HCT116 (cell line): ENCODE measurements at regions not wholly inside any gene's neighbourhood (a gene's known extent, or its start where the extent isn't known, plus 50 kb on each side); places are given as distances from the start of the nearest gene placed in this dataset.

Source experiments
- ATAC-seq: fragments of 200-7000 bp; cut with Tn5 transposase; 2 replicates; pipeline ENCODE4 v1.9.1; 2020; ENCODE audit warnings: mild to moderate bottlenecking, moderate library complexity
- BruUV-seq: library from RNA; stranded (reverse); fragments of 400-500 nt; replicated peaks from 2 replicates; lab custom pipeline; 2021; lab: Mats Ljungman, UMichigan
- CTCF ChIA-PET: fragments of 300-600 bp; sonication (Branson Sonifier 250); formaldehyde crosslinking; loops from one replicate; lab custom pipeline; 2021; ENCODE audit warnings: antibody characterized with exemption; lab: Charles Lee
- POLR2A ChIA-PET: fragments of 300-600, 350-600 bp; sonication (Branson Sonifier 250); formaldehyde crosslinking; loops from one replicate; lab custom pipeline; 2021; ENCODE audit warnings: antibody characterized with exemption; lab: Charles Lee
- RAD21 ChIA-PET, 2 experiments: fragments of 300-600 bp; sonication (Branson Sonifier 250); formaldehyde crosslinking; loops; one replicate each; lab custom pipeline; 2023; ENCODE audit warnings: low total read pairs in 2 of 2; ENCODE audit not compliant: uncharacterized antibody in 2 of 2, unreplicated experiment in 2 of 2, low non-redundant PET in 1 of 2; lab: Charles Lee
- DNase-seq: peaks from one replicate; pipeline ENCODE4 v3.0.0-alpha.2; 2010; ENCODE audit warnings: low read depth, low spot score
- H2AFZ ChIP-seq: fragments of 200-600 bp; shearing (Covaris generic), sonication (generic); 2 replicates; pipeline ENCODE4 v1.6.1; 2017; ENCODE audit warnings: low read depth, mixed run types, mixed read lengths, antibody characterized with exemption, low read length; ENCODE audit not compliant: poor library complexity, severe bottlenecking
- H3K27ac ChIP-seq: 2 replicates; pipeline ENCODE4 v1.5.1; 2012; ENCODE audit warnings: low read depth, low read length
- H3K27me3 ChIP-seq: fragments of 200-600 bp; sonication (generic); 2 replicates; pipeline ENCODE4 v1.6.1; 2016; ENCODE audit warnings: mixed run types, low read length, mixed read lengths; ENCODE audit not compliant: insufficient read depth
- H3K36me3 ChIP-seq, 2 experiments: fragments of 200-500 bp in 1 of 2; fragments of 200-600 bp in 1 of 2; sonication (Bioruptor generic) in 1 of 2; sonication (generic) in 1 of 2; 2 replicates each; pipeline versions ENCODE4 v1.5.1 to v1.6.1; 2014 to 2016; ENCODE audit warnings: low read length in 2 of 2, inconsistent platforms in 1 of 2, mixed read lengths in 1 of 2, mixed run types in 1 of 2; ENCODE audit not compliant: insufficient read depth in 2 of 2, control insufficient read depth in 1 of 2
- H3K4me1 ChIP-seq, 2 experiments: fragments of 200-600 bp in 1 of 2; sonication (generic) in 1 of 2; 2 replicates each; pipeline versions ENCODE4 v1.5.1 to v1.6.1; 2012 to 2017; ENCODE audit warnings: low read length in 2 of 2, inconsistent platforms in 1 of 2, mild to moderate bottlenecking in 1 of 2, mixed read lengths in 1 of 2, mixed run types in 1 of 2, moderate library complexity in 1 of 2; ENCODE audit not compliant: insufficient read depth in 2 of 2, control insufficient read depth in 1 of 2
- H3K4me2 ChIP-seq: fragments of 200-600 bp; sonication (generic); 2 replicates; pipeline ENCODE4 v1.6.1; 2017; ENCODE audit warnings: mixed run types, low read length, mixed read lengths
- H3K4me3 ChIP-seq, 2 experiments: fragments of 200-600 bp in 1 of 2; sonication (generic) in 1 of 2; replicated peaks in 1 of 2; 2 replicates each; pipeline ENCODE4 v1.5.1; 2011 to 2016; ENCODE audit warnings: low read length in 2 of 2, control low read depth in 1 of 2, low read depth in 1 of 2, mild to moderate bottlenecking in 1 of 2, mixed read lengths in 1 of 2, mixed run types in 1 of 2
- H3K79me2 ChIP-seq: fragments of 200-600 bp; sonication (generic); 2 replicates; pipeline ENCODE4 v1.6.1; 2017; ENCODE audit warnings: mild to moderate bottlenecking, mixed run types, low read length, moderate library complexity, mixed read lengths; ENCODE audit not compliant: insufficient read depth
- H3K9ac ChIP-seq: fragments of 200-600 bp; sonication (generic); 2 replicates; pipeline ENCODE4 v1.6.1; 2016; ENCODE audit warnings: low read length, mixed read lengths
- H3K9me2 ChIP-seq: fragments of 200-600 bp; sonication (generic), shearing (Covaris generic); 2 replicates; pipeline ENCODE4 v1.6.1; 2017; ENCODE audit warnings: mixed run types, mild to moderate bottlenecking, moderate library complexity; ENCODE audit not compliant: insufficient read depth
- H3K9me3 ChIP-seq, 2 experiments: fragments of 200-500 bp in 1 of 2; fragments of 200-600 bp in 1 of 2; sonication (Bioruptor generic) in 1 of 2; sonication (generic) in 1 of 2; 2 replicates each; pipeline ENCODE4 v1.6.1; 2014 to 2017; ENCODE audit warnings: low read length in 2 of 2, mixed read lengths in 2 of 2, inconsistent platforms in 1 of 2, low read depth in 1 of 2, mild to moderate bottlenecking in 1 of 2, mixed run types in 1 of 2, moderate library complexity in 1 of 2; ENCODE audit not compliant: control insufficient read depth in 1 of 2, insufficient read depth in 1 of 2
- H4K20me1 ChIP-seq: fragments of 200-600 bp; sonication (generic), shearing (Covaris generic); 2 replicates; pipeline ENCODE4 v1.6.1; 2017; ENCODE audit warnings: mixed run types, mild to moderate bottlenecking, moderate library complexity; ENCODE audit not compliant: insufficient read depth
- CBX3 ChIP-seq: IDR thresholded peaks from 2 replicates; pipeline ENCODE4 v1.6.1; 2012; ENCODE audit warnings: low read depth
- CEBPB ChIP-seq: IDR thresholded peaks from 2 replicates; pipeline ENCODE4 v1.6.1; 2012; ENCODE audit warnings: low read depth
- CTCF ChIP-seq, 3 experiments: fragments of 200-600 bp in 1 of 3; sonication (generic) in 1 of 3; IDR thresholded peaks in 2 of 3; conservative IDR thresholded peaks in 1 of 3; 2 replicates each; pipeline ENCODE4 v1.5.1; 2012 to 2017; ENCODE audit warnings: low read depth in 2 of 3, low read length in 2 of 3, antibody characterized with exemption in 1 of 3, borderline replicate concordance in 1 of 3, control low read depth in 1 of 3, mild to moderate bottlenecking in 1 of 3, mixed read lengths in 1 of 3, mixed run types in 1 of 3, moderate library complexity in 1 of 3; ENCODE audit not compliant: insufficient read depth in 1 of 3
- ELF1 ChIP-seq: IDR thresholded peaks from 2 replicates; pipeline ENCODE4 v1.6.1; 2012; ENCODE audit warnings: low read depth, borderline replicate concordance
- EZH2 ChIP-seq: fragments of 200-600 bp; sonication (generic); IDR thresholded peaks from 2 replicates; pipeline ENCODE4 v1.6.1; 2017; ENCODE audit warnings: antibody characterized with exemption, mixed run types
- EZH2phosphoT487 ChIP-seq: fragments of 200-600 bp; IDR thresholded peaks from 2 replicates; pipeline ENCODE4 v1.6.1; 2018; ENCODE audit warnings: antibody characterized with exemption, borderline replicate concordance
- RAD21 ChIP-seq: IDR thresholded peaks from 2 replicates; pipeline ENCODE4 v1.6.1; 2012; ENCODE audit warnings: low read depth, mild to moderate bottlenecking
- SIN3A ChIP-seq: IDR thresholded peaks from 2 replicates; pipeline ENCODE4 v1.6.1; 2012; ENCODE audit warnings: low read depth
- SP1 ChIP-seq: IDR thresholded peaks from 2 replicates; pipeline ENCODE4 v1.6.1; 2012; ENCODE audit warnings: low read depth
- SRF ChIP-seq: IDR thresholded peaks from 2 replicates; pipeline ENCODE4 v1.6.1; 2012; ENCODE audit warnings: low read depth
- YY1 ChIP-seq: IDR thresholded peaks from 2 replicates; pipeline ENCODE4 v1.6.1; 2011; ENCODE audit warnings: low read length, low read depth, moderate library complexity, mild to moderate bottlenecking; ENCODE audit not compliant: insufficient replicate concordance; ENCODE audit errors: extremely low read depth
- ZBTB33 ChIP-seq: IDR thresholded peaks from 2 replicates; pipeline ENCODE4 v1.6.1; 2011; ENCODE audit warnings: mild to moderate bottlenecking, low read length, moderate library complexity; ENCODE audit not compliant: insufficient replicate concordance; ENCODE audit errors: extremely low read depth
- ZFX ChIP-seq: fragments of 450-650 bp; IDR thresholded peaks from 2 replicates; pipeline ENCODE4 v1.6.1; 2017
- ZNF274 ChIP-seq: fragments of 200-500 bp; sonication (Bioruptor generic); IDR thresholded peaks from 2 replicates; pipeline ENCODE4 v1.6.1; 2014; ENCODE audit warnings: mild to moderate bottlenecking, low read depth, low read length, inconsistent platforms
- intact Hi-C: fragments of 100-400 bp; cut with micrococcal nuclease; formaldehyde crosslinking; loops from 2 replicates; pipeline ENCODE4 v1.10.0; 2022
- TF ChIP-seq, protein P1 (sequence below): IDR thresholded peaks from 2 replicates; pipeline ENCODE4 v1.6.1; 2012
- TF ChIP-seq, protein P2 (sequence below): IDR thresholded peaks from 2 replicates; pipeline ENCODE4 v1.6.1; 2012; ENCODE audit warnings: low read depth

DNA sequence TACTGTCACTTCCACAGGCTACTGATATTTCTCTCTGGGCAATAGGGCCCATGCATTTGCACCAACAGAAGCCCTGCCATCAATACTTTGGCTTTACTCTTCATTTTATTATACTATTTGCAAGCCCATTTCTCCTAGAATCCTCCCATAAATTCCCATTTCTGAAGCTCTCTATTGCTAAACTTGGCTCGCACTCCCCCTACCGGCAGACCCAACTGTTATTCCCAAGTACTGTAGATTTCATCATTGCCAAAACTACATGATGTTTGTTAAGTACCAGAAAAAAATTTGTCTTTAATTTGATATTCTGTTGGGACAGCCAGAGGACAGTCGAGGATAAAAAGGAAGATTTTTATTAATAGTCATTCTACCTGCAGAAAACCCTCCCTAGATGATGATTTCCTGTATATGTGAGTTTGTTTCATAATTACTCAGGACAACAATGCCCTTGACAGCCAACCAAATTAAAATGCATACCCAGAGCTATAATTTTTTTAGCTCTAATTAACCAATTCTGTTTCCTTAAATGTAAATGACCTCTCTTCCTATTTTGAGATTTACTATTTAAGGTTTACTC is 298.6 kb downstream of the REEP3 start:
- Histone ChIP-seq H3K79me2 (no peaks in the 10 kb centered on the region), H4K20me1 (no peaks in the 10 kb centered on the region), H3K4me1 (no peaks in the 10 kb centered on the region), H3K4me2 (no peak overlapping the region), H3K4me3 (no peak overlapping the region), H3K9me2 (no peaks in the 10 kb centered on the region), H3K36me3 (no peaks in the 10 kb centered on the region), H3K27ac (no peak overlapping the region), H3K9ac (no peak overlapping the region), H2AFZ (no peak overlapping the region), H3K9me3 (peaks cover 0 to 9% of the 10 kb centered on the region in 2 experiments; a peak in 2 of 4 replicates), H3K27me3 (no peaks in the 10 kb centered on the region)
- ChIA-PET RAD21 (interaction anchor here in 1 of 2 experiments (1.0 kb wide), 1 partner anchor 100 kb away, joined by 5 read pairs; no protein-coding TSS in a partner anchor), POLR2A (no interaction called here), CTCF (interaction anchor here (0.6 to 1.8 kb wide), 12 partner anchors 9 to 653 kb away, joined by 3 to 14 read pairs (median 5); no protein-coding TSS in a partner anchor)
- DNase-seq, result peak; percentile 59
- BruUV-seq, result no TSS peak
- intact Hi-C loops, result no loop called here
- TF ChIP-seq, protein P1, sequence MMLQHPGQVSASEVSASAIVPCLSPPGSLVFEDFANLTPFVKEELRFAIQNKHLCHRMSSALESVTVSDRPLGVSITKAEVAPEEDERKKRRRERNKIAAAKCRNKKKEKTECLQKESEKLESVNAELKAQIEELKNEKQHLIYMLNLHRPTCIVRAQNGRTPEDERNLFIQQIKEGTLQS, result no peak
- no peak for TF ChIP-seq EZH2phosphoT487
- TF ChIP-seq RAD21, result peak; percentile 65
- no peak for TF ChIP-seq SIN3A
- peak; percentile 68 for TF ChIP-seq CEBPB
- no peak for TF ChIP-seq SRF
- TF ChIP-seq, protein P2, sequence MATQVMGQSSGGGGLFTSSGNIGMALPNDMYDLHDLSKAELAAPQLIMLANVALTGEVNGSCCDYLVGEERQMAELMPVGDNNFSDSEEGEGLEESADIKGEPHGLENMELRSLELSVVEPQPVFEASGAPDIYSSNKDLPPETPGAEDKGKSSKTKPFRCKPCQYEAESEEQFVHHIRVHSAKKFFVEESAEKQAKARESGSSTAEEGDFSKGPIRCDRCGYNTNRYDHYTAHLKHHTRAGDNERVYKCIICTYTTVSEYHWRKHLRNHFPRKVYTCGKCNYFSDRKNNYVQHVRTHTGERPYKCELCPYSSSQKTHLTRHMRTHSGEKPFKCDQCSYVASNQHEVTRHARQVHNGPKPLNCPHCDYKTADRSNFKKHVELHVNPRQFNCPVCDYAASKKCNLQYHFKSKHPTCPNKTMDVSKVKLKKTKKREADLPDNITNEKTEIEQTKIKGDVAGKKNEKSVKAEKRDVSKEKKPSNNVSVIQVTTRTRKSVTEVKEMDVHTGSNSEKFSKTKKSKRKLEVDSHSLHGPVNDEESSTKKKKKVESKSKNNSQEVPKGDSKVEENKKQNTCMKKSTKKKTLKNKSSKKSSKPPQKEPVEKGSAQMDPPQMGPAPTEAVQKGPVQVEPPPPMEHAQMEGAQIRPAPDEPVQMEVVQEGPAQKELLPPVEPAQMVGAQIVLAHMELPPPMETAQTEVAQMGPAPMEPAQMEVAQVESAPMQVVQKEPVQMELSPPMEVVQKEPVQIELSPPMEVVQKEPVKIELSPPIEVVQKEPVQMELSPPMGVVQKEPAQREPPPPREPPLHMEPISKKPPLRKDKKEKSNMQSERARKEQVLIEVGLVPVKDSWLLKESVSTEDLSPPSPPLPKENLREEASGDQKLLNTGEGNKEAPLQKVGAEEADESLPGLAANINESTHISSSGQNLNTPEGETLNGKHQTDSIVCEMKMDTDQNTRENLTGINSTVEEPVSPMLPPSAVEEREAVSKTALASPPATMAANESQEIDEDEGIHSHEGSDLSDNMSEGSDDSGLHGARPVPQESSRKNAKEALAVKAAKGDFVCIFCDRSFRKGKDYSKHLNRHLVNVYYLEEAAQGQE, result no peak
- TF ChIP-seq CTCF (IDR thresholded peaks at IDR 0.05 in 2 of 3, conservative IDR thresholded peaks at IDR 0.05 in 1 of 3; ENCODE audit: borderline replicate concordance in 1 of 3, insufficient read depth in 1 of 3, low read depth in 2 of 3, low read length in 2 of 3), result peak; percentile 34 to 92 (median 81); a peak in 5 of 6 replicates
- TF ChIP-seq EZH2, result no peak
- TF ChIP-seq YY1, result no peak
- TF ChIP-seq ZNF274, result no peak
- TF ChIP-seq ZFX, result no peak
- TF ChIP-seq ELF1, result no peak
- TF ChIP-seq CBX3, result no peak
- TF ChIP-seq SP1, result no peak
- TF ChIP-seq ZBTB33, result no peak
- peak; percentile 81 for ATAC-seq
